GM13976 (cell line): ENCODE measurements at regions not wholly inside any gene's neighbourhood (a gene's known extent, or its start where the extent isn't known, plus 50 kb on each side); places are given as distances from the start of the nearest gene placed in this dataset.

ENCODE experiments used
- DNase-seq: peaks from one replicate; pipeline ENCODE4 v3.0.0; 2012; ENCODE audit warnings: low spot score
- CTCF ChIP-seq: IDR thresholded peaks from 2 replicates; pipeline ENCODE4 v1.5.1; 2012; ENCODE audit warnings: borderline replicate concordance, mild to moderate bottlenecking; ENCODE audit not compliant: insufficient read depth; ENCODE audit errors: extremely low read depth, missing control alignments, control extremely low read depth
- in situ Hi-C: fragments of 300-500 bp; cut with MboI; formaldehyde crosslinking; loops from one replicate; pipeline ENCODE4 v1.12.0; 2022; ENCODE audit warnings: low sequenced_read_pairs, mixed read lengths, inconsistent platforms; ENCODE audit not compliant: unreplicated experiment

GRCh38 chr10:22795546-22795945 is 81.2 kb upstream of the PIP4K2A start:
- DNase-seq = no peak
- TF ChIP-seq CTCF = no peak
- in situ Hi-C loops = no loop called here

GRCh38 chr10:22792161-22792560 is 77.8 kb upstream of the PIP4K2A start:
- no peak for TF ChIP-seq CTCF
- in situ Hi-C loops = no loop called here
- no peak for DNase-seq

GRCh38 chr10:22791665-22792064 is 77.3 kb upstream of the PIP4K2A start:
- DNase-seq = no peak
- in situ Hi-C loops = no loop called here
- no peak for TF ChIP-seq CTCF

GRCh38 chr10:22784668-22785067 is 70.3 kb upstream of the PIP4K2A start:
- TF ChIP-seq CTCF = no peak
- in situ Hi-C loops = no loop called here
- no peak for DNase-seq

- DNase-seq = no peak
- TF ChIP-seq CTCF = no peak
- in situ Hi-C loops = no loop called here
Observed at GRCh38 chr10:22783807-22784206, 69.4 kb upstream of the PIP4K2A start.

GRCh38 chr10:22780474-22780885 is 66.1 kb upstream of the PIP4K2A start:
- DNase-seq = no peak
- in situ Hi-C loops = no loop called here
- no peak for TF ChIP-seq CTCF
